HCT116 (cell line): ENCODE measurements at regions not wholly inside any gene's neighbourhood (a gene's known extent, or its start where the extent isn't known, plus 50 kb on each side); places are given as distances from the start of the nearest gene placed in this dataset.

Experiments used
- CEBPB ChIP-seq: IDR thresholded peaks from 2 replicates; pipeline ENCODE4 v1.6.1; 2012; ENCODE audit warnings: low read depth
- CTCF ChIP-seq, 3 experiments: fragments of 200-600 bp in 1 of 3; sonication (generic) in 1 of 3; IDR thresholded peaks in 2 of 3; conservative IDR thresholded peaks in 1 of 3; 2 replicates each; pipeline ENCODE4 v1.5.1; 2012 to 2017; ENCODE audit warnings: low read depth in 2 of 3, low read length in 2 of 3, antibody characterized with exemption in 1 of 3, borderline replicate concordance in 1 of 3, control low read depth in 1 of 3, mild to moderate bottlenecking in 1 of 3, mixed read lengths in 1 of 3, mixed run types in 1 of 3, moderate library complexity in 1 of 3; ENCODE audit not compliant: insufficient read depth in 1 of 3
- EGR1 ChIP-seq: IDR thresholded peaks from 2 replicates; pipeline ENCODE4 v1.6.1; 2012; ENCODE audit warnings: low read depth
- EZH2 ChIP-seq: fragments of 200-600 bp; sonication (generic); IDR thresholded peaks from 2 replicates; pipeline ENCODE4 v1.6.1; 2017; ENCODE audit warnings: antibody characterized with exemption, mixed run types
- EZH2phosphoT487 ChIP-seq: fragments of 200-600 bp; IDR thresholded peaks from 2 replicates; pipeline ENCODE4 v1.6.1; 2018; ENCODE audit warnings: antibody characterized with exemption, borderline replicate concordance
- POLR2A ChIP-seq: IDR thresholded peaks from 2 replicates; pipeline ENCODE4 v1.7.0; 2011; ENCODE audit warnings: borderline replicate concordance; ENCODE audit not compliant: insufficient read depth, insufficient read length; ENCODE audit errors: extremely low read depth
- POLR2AphosphoS5 ChIP-seq: IDR thresholded peaks from 2 replicates; pipeline ENCODE4 v1.6.1; 2011; ENCODE audit warnings: mild to moderate bottlenecking, low read depth, low read length, moderate library complexity
- RAD21 ChIP-seq: IDR thresholded peaks from 2 replicates; pipeline ENCODE4 v1.6.1; 2012; ENCODE audit warnings: low read depth, mild to moderate bottlenecking
- REST ChIP-seq: IDR thresholded peaks from 2 replicates; pipeline ENCODE4 v1.6.1; 2012; ENCODE audit warnings: low read depth
- SIN3A ChIP-seq: IDR thresholded peaks from 2 replicates; pipeline ENCODE4 v1.6.1; 2012; ENCODE audit warnings: low read depth
- TCF7L2 ChIP-seq: IDR thresholded peaks from 2 replicates; pipeline ENCODE4 v1.7.0; 2011; ENCODE audit warnings: borderline replicate concordance, inconsistent platforms; ENCODE audit not compliant: insufficient read depth, insufficient read length; ENCODE audit errors: extremely low read depth
- YY1 ChIP-seq: IDR thresholded peaks from 2 replicates; pipeline ENCODE4 v1.6.1; 2011; ENCODE audit warnings: low read length, low read depth, moderate library complexity, mild to moderate bottlenecking; ENCODE audit not compliant: insufficient replicate concordance; ENCODE audit errors: extremely low read depth

- no peak for TF ChIP-seq CTCF (IDR thresholded peaks at IDR 0.05 in 2 of 3, conservative IDR thresholded peaks at IDR 0.05 in 1 of 3; ENCODE audit: borderline replicate concordance in 1 of 3, insufficient read depth in 1 of 3, low read depth in 2 of 3, low read length in 2 of 3)
- no peak for TF ChIP-seq POLR2AphosphoS5
- no peak for TF ChIP-seq REST
- TF ChIP-seq POLR2A: no peak
- no peak for TF ChIP-seq EGR1
- no peak for TF ChIP-seq CEBPB
- no peak for TF ChIP-seq YY1
- TF ChIP-seq RAD21: no peak
- TF ChIP-seq EZH2: no peak
- no peak for TF ChIP-seq EZH2phosphoT487
- no peak for TF ChIP-seq TCF7L2
- TF ChIP-seq SIN3A: no peak
Measured at GRCh38 chr2:18477293-18477692, 83.2 kb downstream of the RDH14 start.
